ENCODE measurements at regions not wholly inside any gene's neighbourhood (a gene's known extent, or its start where the extent isn't known, plus 50 kb on each side); places are given as distances from the start of the nearest gene placed in this dataset.

- TF ChIP-seq CTCF (IDR thresholded peaks at IDR 0.05 in 4 of 5, conservative IDR thresholded peaks at IDR 0.05 in 1 of 5) (no peak), POLR2A (IDR thresholded peaks at IDR 0.05) (no peak)
Measured at GRCh38 chr3:82202269-82202668, 440.8 kb upstream of the GBE1 start.
